ENCODE measurements at regions not wholly inside any gene's neighbourhood (a gene's known extent, or its start where the extent isn't known, plus 50 kb on each side); places are given as distances from the start of the nearest gene placed in this dataset.

DNA sequence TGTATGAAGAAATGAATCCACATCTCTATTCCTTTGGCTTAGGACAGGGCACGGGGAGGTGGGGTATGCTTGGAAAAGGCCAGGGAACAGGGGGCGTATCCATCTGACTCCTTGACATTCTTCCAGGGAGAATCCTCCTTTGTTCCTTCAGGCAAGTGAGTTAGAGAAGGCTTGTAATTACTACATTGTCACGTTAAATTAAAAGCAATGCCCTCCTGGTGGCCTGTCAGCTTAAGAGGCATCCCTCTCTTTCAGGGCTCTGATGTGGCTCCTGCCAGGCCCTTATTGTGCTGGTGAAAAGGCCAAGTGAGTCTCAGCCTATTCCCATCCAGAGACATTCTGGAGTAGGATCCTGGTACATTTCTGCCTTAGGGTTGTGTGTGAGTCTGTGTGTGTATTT, 128.3 kb downstream of the FOXA2 start:
- Histone ChIP-seq H3K27me3 (ENCODE audit: control insufficient read depth, insufficient read depth, low read length) (no peaks in the 10 kb centered on the region), H3K36me3 (ENCODE audit: control insufficient read depth, insufficient read depth, low read length) (no peaks in the 10 kb centered on the region), H3K4me3 (ENCODE audit: low read depth, low read length) (no peak overlapping the region)
- FAIRE-seq (no peak), DNase-seq (ENCODE audit: low read depth) (no peak)
- TF ChIP-seq CTCF (IDR thresholded peaks at IDR 0.05; ENCODE audit: insufficient read depth, low read length, severe bottlenecking): no peak

DNA sequence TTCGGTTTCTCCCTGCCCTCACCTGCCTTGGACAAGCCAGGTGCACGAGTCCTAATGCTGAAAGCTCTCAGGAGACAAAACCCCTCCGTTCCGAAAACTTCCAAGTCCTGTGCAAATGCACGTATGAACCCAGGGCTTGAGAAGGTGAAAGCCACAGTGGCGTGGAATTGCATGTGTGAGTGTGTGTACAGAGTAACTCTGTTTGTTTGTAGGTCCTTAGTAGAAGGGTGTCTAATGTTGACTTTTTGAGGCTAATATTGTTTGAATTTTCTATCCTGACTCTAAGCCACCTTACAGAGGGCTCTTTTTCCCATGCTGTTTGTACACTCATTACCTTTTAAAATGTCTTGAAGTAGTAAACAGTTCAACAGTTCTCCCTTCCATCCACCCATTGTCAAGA, 129.1 kb downstream of the FOXA2 start:
- Histone ChIP-seq H3K27me3 (ENCODE audit: control insufficient read depth, insufficient read depth, low read length) (no peaks in the 10 kb centered on the region), H3K4me3 (ENCODE audit: low read depth, low read length) (no peak overlapping the region), H3K36me3 (ENCODE audit: control insufficient read depth, insufficient read depth, low read length) (no peaks in the 10 kb centered on the region)
- FAIRE-seq: no peak
- no peak for DNase-seq (ENCODE audit: low read depth)
- TF ChIP-seq CTCF (IDR thresholded peaks at IDR 0.05; ENCODE audit: insufficient read depth, low read length, severe bottlenecking): no peak

- TF ChIP-seq CTCF (IDR thresholded peaks at IDR 0.05; ENCODE audit: insufficient read depth, low read length, severe bottlenecking): peak; percentile 62
- no peaks in the 10 kb centered on the region for H3K36me3 ChIP-seq (ENCODE audit: control insufficient read depth, insufficient read depth, low read length)
- DNase-seq (ENCODE audit: low read depth) (peak; percentile 61), FAIRE-seq (no peak)
- no peaks in the 10 kb centered on the region for H3K27me3 ChIP-seq (ENCODE audit: control insufficient read depth, insufficient read depth, low read length)
- H3K4me3 ChIP-seq (ENCODE audit: low read depth, low read length): no peak overlapping the region
Measured at GRCh38 chr20:22453244-22454080, 130.9 kb downstream of the FOXA2 start.

GRCh38 chr20:22452442-22453011, 131.8 kb downstream of the FOXA2 start:
- no peaks in the 10 kb centered on the region for H3K27me3 ChIP-seq (ENCODE audit: control insufficient read depth, insufficient read depth, low read length)
- no peak for TF ChIP-seq CTCF (IDR thresholded peaks at IDR 0.05; ENCODE audit: insufficient read depth, low read length, severe bottlenecking)
- FAIRE-seq: no peak
- no peak overlapping the region for H3K4me3 ChIP-seq (ENCODE audit: low read depth, low read length)
- H3K36me3 ChIP-seq (ENCODE audit: control insufficient read depth, insufficient read depth, low read length): no peaks in the 10 kb centered on the region
- no peak for DNase-seq (ENCODE audit: low read depth)

GRCh38 chr20:22450537-22450936, 133.8 kb downstream of the FOXA2 start:
- FAIRE-seq (no peak), DNase-seq (ENCODE audit: low read depth) (no peak)
- no peaks in the 10 kb centered on the region for H3K27me3 ChIP-seq (ENCODE audit: control insufficient read depth, insufficient read depth, low read length)
- H3K36me3 ChIP-seq (ENCODE audit: control insufficient read depth, insufficient read depth, low read length): no peaks in the 10 kb centered on the region
- TF ChIP-seq CTCF (IDR thresholded peaks at IDR 0.05; ENCODE audit: insufficient read depth, low read length, severe bottlenecking): no peak
- no peak overlapping the region for H3K4me3 ChIP-seq (ENCODE audit: low read depth, low read length)
